ENCODE measurements at regions not wholly inside any gene's neighbourhood (a gene's known extent, or its start where the extent isn't known, plus 50 kb on each side); places are given as distances from the start of the nearest gene placed in this dataset.

GRCh38 chr6:164929408-164929977 lies 379.9 kb downstream of the C6orf118 start (continued):
- TF ChIP-seq YY1 (IDR thresholded peaks at IDR 0.05; ENCODE audit: borderline replicate concordance in 1 of 3, control insufficient read depth in 1 of 3, extremely low read depth in 1 of 3, insufficient read depth in 3 of 3, insufficient read length in 1 of 3, insufficient replicate concordance in 2 of 3, low read depth in 1 of 3, low read length in 2 of 3): no peak
- TF ChIP-seq POLR2AphosphoS5 (IDR thresholded peaks at IDR 0.05; ENCODE audit: control insufficient read depth, insufficient read depth, low read depth, low read length): no peak
- TF ChIP-seq, protein P1, sequence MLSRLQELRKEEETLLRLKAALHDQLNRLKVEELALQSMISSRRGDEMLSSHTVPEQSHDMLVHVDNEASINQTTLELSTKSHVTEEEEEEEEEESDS (CRISPR knock-in tag; IDR thresholded peaks at IDR 0.05): no peak
- TF ChIP-seq ZNF217 (CRISPR knock-in tag; IDR thresholded peaks at IDR 0.05): no peak
- TF ChIP-seq ZNF253 (CRISPR knock-in tag; conservative IDR thresholded peaks at IDR 0.05): no peak
- no peak for TF ChIP-seq MNT (conservative IDR thresholded peaks at IDR 0.05)
- no peak for TF ChIP-seq DACH1 (IDR thresholded peaks at IDR 0.05; ENCODE audit: partially characterized antibody)
- no peak for TF ChIP-seq ARNT (IDR thresholded peaks at IDR 0.05)

Measured in K562 (cell line).